ENCODE measurements at regions not wholly inside any gene's neighbourhood (a gene's known extent, or its start where the extent isn't known, plus 50 kb on each side); places are given as distances from the start of the nearest gene placed in this dataset.
"Not testable (repeated sequence)": the region's sequence is repeated elsewhere in the genome, so short reads cannot be mapped to it uniquely, and the experiment has no call there.

DNA sequence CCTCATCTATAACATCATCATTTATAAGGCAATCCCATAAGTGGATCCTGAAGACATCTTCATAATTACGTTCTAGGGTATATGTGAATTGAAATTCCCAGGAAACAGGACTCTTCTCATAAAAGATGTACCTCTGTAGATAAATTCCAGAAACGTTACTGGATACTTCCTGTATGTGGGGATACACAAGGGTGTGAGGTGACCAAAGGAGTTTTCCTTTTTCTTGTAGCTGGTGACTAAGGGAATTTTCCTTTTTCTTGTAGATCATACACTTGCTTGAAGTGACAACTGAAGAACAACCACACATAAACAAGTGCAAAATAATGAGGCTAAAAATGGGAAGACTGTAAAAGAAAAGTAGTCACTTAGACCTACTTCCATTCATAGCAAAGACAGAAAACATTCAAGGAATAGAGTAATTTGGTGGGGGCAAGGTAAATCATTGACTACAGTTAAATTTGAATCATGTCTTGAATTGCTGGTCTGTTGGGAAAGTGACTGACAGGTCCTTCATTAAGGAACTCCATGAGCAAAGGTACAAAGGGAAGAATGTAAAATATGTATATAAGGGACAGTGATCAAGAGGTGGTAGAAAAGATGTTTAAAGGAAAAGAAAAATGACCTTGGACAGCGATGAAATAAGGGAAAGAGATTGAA is 53.2 kb upstream of the UBE2E3 start:
- DNase-seq = no peak
- no peak for ATAC-seq
- intact Hi-C loops (cut with micrococcal nuclease) = no loop called here

DNA sequence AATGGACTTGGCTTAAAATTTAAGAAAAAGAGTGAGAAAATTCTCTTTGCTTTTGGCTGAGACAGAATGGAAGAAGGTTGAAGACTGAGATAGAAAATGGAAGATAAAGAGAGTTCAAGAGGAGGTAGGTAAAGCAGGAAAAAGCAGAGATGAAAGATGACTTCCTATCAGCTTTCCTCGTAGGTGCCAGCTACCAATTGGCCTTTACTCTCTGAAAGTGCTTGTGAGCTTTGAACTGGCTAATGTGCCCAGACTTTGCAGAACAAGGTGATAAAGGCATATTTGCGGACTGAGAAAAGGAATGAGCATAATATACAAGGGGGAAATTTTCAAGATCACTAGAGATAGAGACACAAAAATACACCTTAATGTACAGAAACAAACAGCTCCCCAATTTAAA is 54.7 kb upstream of the UBE2E3 start:
- intact Hi-C loops (cut with micrococcal nuclease) = no loop called here
- ATAC-seq = no peak
- DNase-seq = no peak

DNA sequence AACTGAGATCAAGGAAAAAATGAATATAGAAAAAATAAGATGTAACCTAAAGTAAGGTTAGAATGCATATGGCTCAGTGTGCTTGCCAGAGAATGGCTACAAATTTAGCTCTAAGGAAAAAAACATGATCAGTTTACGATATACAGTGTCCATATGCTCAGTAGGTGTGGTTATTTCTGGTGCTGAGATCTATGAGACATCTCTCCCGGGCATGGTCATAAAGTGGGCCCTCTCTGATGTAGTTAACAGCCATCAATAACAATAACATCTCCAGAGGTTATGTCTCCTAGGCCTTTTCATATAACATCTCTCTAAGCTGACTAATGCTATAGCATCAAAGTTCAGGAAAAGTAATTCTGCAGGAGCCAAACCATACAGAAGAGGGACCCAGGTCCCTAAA is 56.3 kb upstream of the UBE2E3 start:
- ATAC-seq = no peak
- no peak for DNase-seq
- intact Hi-C loops (cut with micrococcal nuclease) = no loop called here

DNA sequence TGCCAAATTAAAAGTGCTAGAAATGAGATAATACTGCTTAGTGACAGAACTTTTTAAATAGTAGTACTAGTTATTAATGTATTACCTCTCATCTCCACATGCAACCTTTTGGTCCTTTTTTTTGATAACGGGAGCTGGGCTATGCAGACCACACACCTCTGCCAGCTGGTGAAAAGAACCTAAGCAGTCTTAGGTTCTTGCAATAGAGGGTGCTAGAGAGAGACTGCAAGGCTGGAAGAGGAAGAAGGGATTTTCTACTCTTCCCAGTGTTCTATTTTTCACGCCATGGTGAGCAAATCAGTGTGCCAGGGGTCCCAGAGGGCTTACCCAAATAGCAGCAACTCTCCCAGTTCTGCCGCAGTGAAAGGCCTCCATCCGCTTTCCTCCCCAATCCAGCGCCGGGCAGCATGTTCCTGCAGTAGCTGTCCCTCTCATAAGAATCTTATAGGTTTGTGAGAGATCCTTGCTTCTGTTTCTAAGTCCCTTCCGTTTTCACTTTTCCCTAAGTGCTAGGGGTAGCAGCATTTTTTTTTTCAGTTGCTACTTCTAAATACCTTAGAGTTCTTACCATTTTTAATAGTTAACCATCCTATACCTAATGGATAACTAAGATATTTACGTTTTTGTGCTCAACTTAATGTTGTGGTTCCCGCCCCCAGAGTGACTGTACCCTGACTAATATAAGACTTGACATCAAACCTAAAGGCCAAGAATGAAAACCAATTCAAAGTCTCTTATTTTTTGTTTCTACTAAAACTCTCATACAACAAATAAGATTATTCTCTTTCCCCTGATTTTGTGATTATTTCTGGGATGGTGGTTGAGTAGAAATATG is 69.4 kb upstream of the UBE2E3 start:
- intact Hi-C loops (cut with micrococcal nuclease) = no loop called here
- no peak for ATAC-seq
- DNase-seq = no peak

DNA sequence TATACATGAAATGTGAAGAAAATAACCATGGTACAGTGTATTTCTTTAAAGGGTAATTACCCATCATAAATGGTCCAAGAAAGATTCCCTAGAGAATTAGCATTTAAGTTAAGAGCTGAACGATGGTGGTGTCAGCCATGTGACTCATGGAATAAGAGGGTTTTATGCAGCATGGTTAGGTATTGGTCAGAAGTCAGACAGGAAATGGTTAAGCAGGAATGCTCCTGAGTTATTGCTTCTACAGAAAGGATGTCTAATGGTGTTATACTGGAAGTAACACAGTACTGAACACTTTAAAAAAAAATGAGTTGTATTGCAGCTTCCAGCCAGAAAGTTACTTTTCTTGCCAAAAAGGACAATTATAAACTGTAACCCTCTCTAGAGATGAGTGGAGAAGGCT is 72.7 kb upstream of the UBE2E3 start:
- DNase-seq (no peak), ATAC-seq (no peak)
- intact Hi-C loops (cut with micrococcal nuclease) = no loop called here

DNA sequence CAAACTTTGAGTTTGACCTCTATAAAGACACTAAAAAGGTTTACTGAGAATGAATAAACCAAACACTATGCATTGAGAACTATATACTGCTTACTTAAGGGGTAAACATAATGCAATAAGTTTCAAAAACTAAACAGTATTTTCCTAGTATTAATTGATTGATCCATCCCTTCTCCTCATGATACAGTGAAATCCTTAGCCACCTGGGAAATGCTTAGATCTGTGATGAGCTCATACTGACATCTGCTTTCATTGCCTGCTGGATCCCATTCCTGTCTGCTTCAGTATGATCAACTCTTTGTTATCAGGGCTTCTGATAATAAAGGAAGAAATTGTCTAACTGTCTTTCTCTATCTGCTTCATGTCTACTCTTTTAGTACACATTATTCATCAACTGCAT is 74.9 kb upstream of the UBE2E3 start:
- ATAC-seq (no peak), DNase-seq (no peak)
- intact Hi-C loops (cut with micrococcal nuclease) = no loop called here

DNA sequence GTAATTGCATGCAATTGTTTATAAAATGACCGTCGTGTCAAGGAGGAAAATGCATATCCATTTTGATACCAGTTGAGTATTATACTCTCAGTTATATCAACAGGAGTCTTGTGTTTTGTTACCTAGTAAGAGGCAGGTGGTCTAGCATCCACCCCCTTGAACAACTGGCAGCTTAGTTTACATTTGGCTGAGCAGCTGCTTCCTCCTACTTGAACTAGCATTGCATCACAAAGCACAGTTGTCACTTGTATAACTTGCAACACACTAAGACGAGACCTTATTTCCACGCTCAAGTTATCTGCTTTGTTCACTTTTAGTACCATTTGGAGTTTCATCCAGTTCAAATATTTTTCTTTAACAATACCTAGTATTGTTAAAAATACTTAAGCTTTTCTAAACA is 75.4 kb upstream of the UBE2E3 start:
- DNase-seq (no peak), ATAC-seq (no peak)
- intact Hi-C loops (cut with micrococcal nuclease) = no loop called here

DNA sequence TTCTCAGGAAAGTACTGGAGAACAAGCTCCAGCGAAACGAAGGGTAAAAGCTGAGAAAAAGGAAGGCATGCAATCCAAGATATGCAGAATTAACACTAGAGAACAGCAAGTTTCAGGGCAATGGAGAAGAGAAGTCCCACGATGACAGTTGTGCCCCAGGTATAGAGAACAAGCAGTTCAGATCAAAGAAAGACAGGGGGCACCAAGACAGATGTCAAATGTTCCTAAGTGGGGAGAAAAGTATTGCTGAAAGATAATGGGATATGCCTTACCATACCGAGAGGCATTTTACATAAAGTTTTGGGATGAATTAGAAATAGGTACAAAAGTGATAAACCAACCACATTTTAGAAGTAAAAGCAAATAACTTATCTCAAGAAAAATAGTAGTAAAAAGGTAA is 79.1 kb upstream of the UBE2E3 start:
- DNase-seq = no peak

DNA sequence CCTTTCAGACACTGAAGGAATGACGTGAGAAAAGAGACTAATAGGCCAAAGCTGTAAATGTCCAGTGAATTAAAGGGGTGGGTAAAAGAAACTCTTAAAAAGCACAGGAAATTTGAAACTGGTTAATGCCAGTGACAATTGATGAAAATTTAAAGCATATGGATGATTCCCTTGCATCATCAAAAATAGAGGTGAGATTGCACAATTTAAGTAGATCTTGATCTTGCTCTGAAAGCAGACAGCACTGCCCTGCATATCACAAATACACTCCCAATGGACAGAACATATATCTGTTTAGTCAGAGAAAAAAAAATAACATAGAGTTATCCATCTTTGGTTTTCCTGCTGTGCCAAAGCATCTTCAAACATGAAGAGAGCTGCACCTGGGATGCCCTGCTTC is 86.7 kb upstream of the UBE2E3 start:
- intact Hi-C loops (cut with micrococcal nuclease) = no loop called here
- DNase-seq = no peak
- ATAC-seq = no peak

More for the DNA sequence above, 79.1 kb upstream of the UBE2E3 start:
- no peak for ATAC-seq
- intact Hi-C loops (cut with micrococcal nuclease) = no loop called here

DNA sequence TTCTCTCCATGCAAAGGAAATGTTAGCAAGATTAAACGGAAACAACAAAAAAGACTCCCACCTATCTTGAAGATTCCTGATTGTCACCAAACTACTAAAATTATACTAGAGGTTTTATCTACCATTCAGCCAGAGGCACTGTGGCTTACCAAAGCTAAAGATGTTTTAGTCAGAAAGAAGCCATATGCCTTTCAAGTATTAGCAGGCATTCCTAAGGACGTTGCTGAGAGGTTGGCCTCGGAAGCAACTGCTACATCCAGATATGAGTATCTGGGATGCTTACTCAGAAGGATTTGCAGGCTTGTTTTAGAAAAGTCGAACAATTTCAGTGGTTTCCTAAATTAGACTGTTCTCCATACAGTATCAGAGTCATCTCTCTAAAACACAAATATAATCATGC is 88.3 kb upstream of the UBE2E3 start:
- ATAC-seq (no peak), DNase-seq (no peak)
- intact Hi-C loops (cut with micrococcal nuclease) = no loop called here

DNA sequence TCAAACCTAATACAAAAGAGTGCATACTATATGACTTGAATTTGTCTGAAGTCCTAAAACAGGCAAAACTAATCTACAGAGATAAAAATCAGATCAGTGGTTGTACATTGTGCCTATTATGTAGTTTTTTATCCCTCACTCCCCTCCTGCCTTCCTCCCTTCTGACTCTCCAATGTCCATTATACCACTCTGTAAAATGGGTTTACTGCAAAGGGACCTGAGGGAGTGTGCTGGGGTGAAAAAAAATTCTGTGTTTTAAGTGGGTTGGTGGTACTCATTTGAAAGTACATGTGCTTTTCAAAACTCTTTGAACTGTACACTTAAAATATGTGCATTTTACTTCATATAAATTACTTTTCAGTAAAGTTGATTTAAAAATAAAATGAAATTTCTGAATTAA is 89.0 kb upstream of the UBE2E3 start:
- intact Hi-C loops (cut with micrococcal nuclease) = no loop called here
- no peak for ATAC-seq
- DNase-seq = no peak

DNA sequence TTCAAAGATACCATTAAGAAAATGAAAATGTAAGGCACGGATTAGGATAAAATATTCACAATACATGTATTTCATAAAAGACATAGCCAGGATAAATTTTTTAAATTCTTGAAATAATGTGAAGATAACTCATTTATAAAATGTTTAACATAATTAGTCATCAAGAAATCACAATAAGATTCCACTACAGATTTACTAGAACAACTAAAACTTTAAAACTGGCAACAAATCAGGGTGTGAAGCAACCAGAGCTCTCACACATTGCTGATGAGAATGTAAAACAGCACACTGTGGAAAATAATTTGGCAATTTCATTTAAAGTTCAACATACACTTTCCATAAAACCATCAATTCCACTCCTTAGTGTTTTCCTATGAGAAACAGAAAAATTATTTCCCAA is 89.6 kb upstream of the UBE2E3 start:
- ATAC-seq = no peak
- no peak for DNase-seq
- intact Hi-C loops (cut with micrococcal nuclease) = no loop called here

DNA sequence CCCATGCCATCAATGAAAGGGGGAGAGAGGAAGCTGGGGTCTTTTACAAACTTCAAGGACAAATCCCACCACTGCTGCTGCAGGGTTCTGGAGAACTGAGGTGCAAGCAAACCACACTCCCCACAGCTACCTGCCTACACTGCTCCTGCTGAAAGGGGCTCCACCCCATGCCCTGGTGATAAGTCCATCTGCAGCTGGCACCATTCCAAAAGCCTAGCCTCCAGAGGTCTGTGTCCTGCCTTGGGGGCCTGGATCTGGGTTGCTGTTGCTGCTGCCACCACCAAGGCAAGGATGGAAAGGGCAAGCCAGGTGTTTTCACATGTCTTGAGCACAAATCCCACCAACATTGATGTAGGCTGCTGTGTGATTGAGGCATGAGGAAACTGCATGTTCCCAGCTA is 97.4 kb upstream of the UBE2E3 start:
- ATAC-seq (no peak), DNase-seq (no peak)
- intact Hi-C loops (cut with micrococcal nuclease) = no loop called here

DNA sequence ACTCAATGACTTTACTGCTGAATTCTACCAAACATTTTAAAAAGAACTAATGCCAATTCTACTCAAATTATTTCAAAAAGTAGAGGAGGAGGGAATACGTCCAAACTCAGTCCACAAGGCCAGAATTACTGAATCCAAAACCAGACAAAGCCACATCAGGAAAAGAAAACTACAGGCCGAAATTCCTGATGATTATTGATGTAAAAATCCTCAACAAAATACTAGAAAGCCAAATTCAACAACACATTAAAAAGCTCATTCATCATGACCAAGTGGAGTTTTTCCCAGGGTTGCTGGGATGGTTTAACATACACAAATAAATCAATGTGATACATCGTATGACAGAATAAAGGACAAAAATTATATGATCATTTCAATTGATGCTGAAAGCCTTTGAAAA is 103.9 kb upstream of the UBE2E3 start:
- no peak for DNase-seq
- ATAC-seq = no peak
- intact Hi-C loops (cut with micrococcal nuclease) = no loop called here

DNA sequence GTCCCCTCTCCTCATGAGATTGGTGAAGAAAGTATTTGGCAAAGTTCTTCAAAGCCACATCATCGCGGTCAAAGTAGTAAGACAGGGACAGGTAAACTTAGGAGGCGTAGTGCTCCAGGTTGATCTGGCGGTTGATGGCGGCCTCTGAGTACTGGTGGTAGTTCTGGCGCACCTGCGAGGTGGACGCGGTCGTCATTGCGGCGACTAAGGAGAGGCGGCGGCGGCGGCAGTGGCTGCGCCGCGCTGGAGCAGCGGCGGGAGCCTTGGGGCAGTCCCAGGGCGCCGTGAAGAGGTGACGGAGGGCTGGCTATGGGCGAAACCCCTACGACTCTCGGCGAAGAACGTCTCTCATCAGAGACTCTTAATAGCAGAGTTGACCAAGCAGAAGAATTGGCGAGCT is 107.2 kb upstream of the UBE2E3 start:
- no peak for ATAC-seq
- DNase-seq = no peak
- intact Hi-C loops (cut with micrococcal nuclease) = no loop called here

DNA sequence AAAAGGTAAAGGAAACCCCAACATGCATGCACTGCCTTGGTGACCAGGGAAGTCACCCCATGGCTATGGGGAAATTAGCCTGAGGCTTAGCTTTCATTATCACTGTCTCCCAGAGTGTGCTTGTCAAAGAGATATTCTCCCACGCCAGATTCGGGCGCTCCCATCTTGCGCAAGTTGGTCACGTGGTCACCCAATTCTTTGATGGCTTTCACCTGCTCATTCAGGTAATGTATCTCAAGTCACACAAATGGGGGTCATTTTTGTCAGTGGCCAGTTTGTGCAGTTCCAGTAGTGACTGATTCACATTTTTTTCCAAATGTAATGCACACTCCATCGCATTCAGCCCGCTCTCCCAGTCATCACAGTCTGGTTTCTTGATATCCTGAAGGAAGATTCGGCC is 107.6 kb upstream of the UBE2E3 start:
- ATAC-seq; intact Hi-C loops (cut with micrococcal nuclease); DNase-seq: not testable (repeated sequence)

DNA sequence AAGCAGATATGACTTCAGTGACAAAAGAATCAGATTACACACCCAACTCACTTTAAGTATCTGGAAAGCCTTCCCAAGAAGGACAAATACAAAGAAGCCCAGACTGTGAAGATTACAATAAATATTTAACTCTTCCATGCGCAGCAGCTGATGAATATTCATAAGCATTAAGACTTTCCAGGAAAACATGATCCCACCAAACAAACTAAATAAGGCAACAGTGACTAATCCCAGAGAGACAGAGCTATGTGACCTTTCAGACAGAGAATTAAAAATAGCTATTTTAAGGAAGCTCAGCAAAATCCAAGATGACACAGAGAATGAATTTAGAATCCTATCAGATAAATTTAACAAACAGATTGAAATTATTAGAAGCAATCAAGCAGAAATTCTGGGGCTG is 108.2 kb upstream of the UBE2E3 start:
- intact Hi-C loops (cut with micrococcal nuclease) = no loop called here
- DNase-seq (no peak), ATAC-seq (no peak)

DNA sequence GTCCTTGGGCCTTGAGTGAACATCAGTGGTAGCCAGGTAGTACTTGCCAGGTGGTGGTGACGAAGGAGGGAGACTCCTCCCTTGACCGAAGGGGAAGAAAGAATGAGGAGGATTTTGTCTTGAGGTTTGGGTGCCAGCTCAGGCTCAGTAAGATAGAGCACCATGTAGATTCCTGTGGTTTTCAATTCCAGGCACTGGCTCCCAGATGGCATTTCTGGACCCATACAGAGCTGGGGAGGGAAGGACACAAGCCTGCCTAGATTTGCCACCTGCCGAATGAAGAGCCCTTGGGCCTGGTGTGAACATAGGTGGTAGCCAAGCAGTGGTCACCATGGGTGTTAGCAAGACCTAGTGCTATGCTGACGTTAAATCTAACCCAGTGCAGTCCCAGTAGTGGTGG is 108.8 kb upstream of the UBE2E3 start:
- intact Hi-C loops (cut with micrococcal nuclease) = no loop called here
- DNase-seq (no peak), ATAC-seq (no peak)

DNA sequence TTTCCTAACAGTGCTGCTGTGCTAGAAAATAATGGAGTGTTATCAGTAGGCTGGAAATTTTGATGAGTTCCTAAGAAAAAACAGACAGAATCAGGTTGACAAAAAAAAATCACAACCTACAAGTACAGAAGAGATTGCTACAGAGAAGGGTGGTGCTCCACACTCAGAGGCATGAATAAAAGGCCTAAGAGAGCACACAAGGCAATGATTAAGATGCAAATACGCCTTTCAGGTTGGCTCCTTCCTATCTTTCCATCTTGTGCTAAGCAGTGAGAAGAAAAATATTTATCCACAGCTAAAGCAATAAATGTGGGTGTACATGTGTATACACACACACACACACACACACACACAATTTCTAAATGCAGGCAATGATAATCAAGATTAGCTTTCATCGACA is 130.6 kb upstream of the UBE2E3 start:
- no peak for DNase-seq
- ATAC-seq = no peak
- intact Hi-C loops (cut with micrococcal nuclease) = no loop called here

DNA sequence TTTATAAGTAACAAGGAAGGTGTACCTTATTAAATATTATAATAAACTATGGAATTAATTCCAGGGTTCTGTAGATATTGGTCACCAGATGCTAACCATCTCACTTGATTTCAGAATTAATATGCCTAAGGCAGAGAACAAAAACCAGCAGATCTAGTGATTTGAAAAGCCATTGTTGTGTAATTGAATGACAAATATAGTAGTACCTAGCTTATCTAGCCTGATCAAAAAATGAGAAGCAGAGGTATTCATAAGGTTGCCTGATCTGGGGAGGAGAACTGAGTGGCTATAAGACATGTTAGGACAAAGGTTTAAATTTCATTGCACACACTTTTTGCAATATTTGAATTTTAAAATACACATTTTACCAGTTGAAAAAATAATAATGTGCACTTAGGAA is 132.0 kb upstream of the UBE2E3 start:
- intact Hi-C loops (cut with micrococcal nuclease) = no loop called here
- no peak for DNase-seq
- ATAC-seq = no peak

DNA sequence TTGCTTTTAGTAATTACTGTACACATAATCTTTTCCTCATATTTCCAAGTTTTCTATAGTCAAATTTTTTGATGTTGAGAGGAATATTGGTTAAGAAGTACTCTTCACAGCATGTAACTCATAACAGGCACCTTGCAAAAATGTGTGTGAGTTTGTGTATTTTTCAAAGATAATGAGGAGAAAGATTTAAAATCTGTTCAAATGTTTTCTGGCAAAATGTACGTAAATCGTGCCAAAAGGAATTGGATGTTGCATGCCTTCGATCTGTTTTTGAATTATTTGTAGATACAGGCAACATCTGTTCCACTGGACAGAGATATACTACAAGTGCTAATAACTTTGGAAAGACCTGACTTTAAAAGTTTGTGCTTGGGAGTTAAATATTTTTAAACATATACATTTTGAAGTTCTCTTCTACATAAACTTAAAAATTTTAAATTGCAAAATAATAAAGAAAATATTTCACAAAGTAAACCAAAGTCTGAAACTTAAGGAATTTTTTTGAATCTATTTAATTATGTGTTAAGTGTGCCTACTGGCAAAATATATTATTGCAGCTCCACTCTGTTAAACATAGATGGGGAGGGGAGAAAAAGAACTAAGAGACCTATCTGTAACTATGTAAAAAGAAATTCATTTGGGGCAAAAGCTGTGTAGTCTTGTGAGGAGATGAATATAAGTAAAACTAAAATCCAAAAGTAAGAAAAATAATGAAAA is 133.5 kb upstream of the UBE2E3 start:
- DNase-seq (no peak), ATAC-seq (no peak)
- intact Hi-C loops (cut with micrococcal nuclease) = no loop called here
